Panc1 (cell line): ENCODE measurements at regions not wholly inside any gene's neighbourhood (a gene's known extent, or its start where the extent isn't known, plus 50 kb on each side); places are given as distances from the start of the nearest gene placed in this dataset.

Experiments used
- ATAC-seq: fragments of 200-7000 bp; cut with Tn5 transposase; 2 replicates; pipeline ENCODE4 v1.9.1; 2020; ENCODE audit warnings: mild to moderate bottlenecking, moderate library complexity
- BruUV-seq: library from RNA; stranded (reverse); fragments of 400-500 nt; replicated peaks from 2 replicates; lab custom pipeline; 2021; lab: Mats Ljungman, UMichigan
- CTCF ChIA-PET: fragments of 300-600 bp; sonication (Branson Sonifier 250); formaldehyde crosslinking; loops from one replicate; lab custom pipeline; 2022; ENCODE audit warnings: antibody characterized with exemption; lab: Charles Lee
- POLR2A ChIA-PET: fragments of 300-600 bp; sonication (Branson Sonifier 250); formaldehyde crosslinking; loops from one replicate; lab custom pipeline; 2022; ENCODE audit warnings: antibody characterized with exemption; lab: Charles Lee
- DNase-seq: peaks from one replicate; pipeline ENCODE4 v3.0.0-alpha.2; 2010; ENCODE audit warnings: low read depth, low spot score
- H3K27ac ChIP-seq: 2 replicates; pipeline ENCODE4 v1.5.1; 2011; ENCODE audit warnings: mild to moderate bottlenecking, low read length, inconsistent platforms
- H3K27me3 ChIP-seq: fragments of 200-500 bp; sonication (Bioruptor generic); 2 replicates; pipeline ENCODE4 v1.6.0; 2014; ENCODE audit warnings: low read length, inconsistent platforms; ENCODE audit not compliant: control insufficient read depth, insufficient read depth
- H3K36me3 ChIP-seq: fragments of 200-500 bp; sonication (Bioruptor generic); 2 replicates; pipeline ENCODE4 v1.5.1; 2014; ENCODE audit warnings: inconsistent platforms, mild to moderate bottlenecking, low read length, moderate library complexity; ENCODE audit not compliant: control insufficient read depth, insufficient read depth
- H3K4me1 ChIP-seq: 2 replicates; pipeline ENCODE4 v1.5.1; 2011; ENCODE audit warnings: inconsistent platforms, mild to moderate bottlenecking, low read length, moderate library complexity; ENCODE audit not compliant: control insufficient read depth, insufficient read depth
- H3K4me3 ChIP-seq, 2 experiments: 2 replicates each; pipeline ENCODE4 v1.5.1; 2011 to 2012; ENCODE audit warnings: low read depth in 2 of 2, low read length in 2 of 2, mild to moderate bottlenecking in 2 of 2, inconsistent platforms in 1 of 2, moderate library complexity in 1 of 2
- H3K9me3 ChIP-seq: fragments of 200-500 bp; sonication (Bioruptor generic); 2 replicates; pipeline ENCODE4 v1.5.1; 2014; ENCODE audit warnings: low read depth, mild to moderate bottlenecking, inconsistent platforms, low read length, moderate library complexity; ENCODE audit not compliant: control insufficient read depth, insufficient read depth
- CTCF ChIP-seq: fragments of 450-650 bp; IDR thresholded peaks from 2 replicates; pipeline ENCODE4 v1.5.1; 2017; ENCODE audit warnings: mild to moderate bottlenecking
- POLR2AphosphoS5 ChIP-seq: IDR thresholded peaks from 2 replicates; pipeline ENCODE4 v1.6.1; 2012; ENCODE audit warnings: mild to moderate bottlenecking, low read depth, low read length, moderate library complexity
- REST ChIP-seq, 2 experiments: IDR thresholded peaks; 2 replicates each; pipeline ENCODE4 v1.6.1; 2011 to 2012; ENCODE audit warnings: low read depth in 2 of 2, control low read depth in 1 of 2, low read length in 1 of 2, mild to moderate bottlenecking in 1 of 2, moderate library complexity in 1 of 2; ENCODE audit not compliant: insufficient read depth in 1 of 2
- SIN3A ChIP-seq: IDR thresholded peaks from 2 replicates; pipeline ENCODE4 v1.6.1; 2012; ENCODE audit warnings: low read depth, mild to moderate bottlenecking, low read length, moderate library complexity, borderline replicate concordance; ENCODE audit not compliant: insufficient read depth
- TCF7L2 ChIP-seq: IDR thresholded peaks from 2 replicates; pipeline ENCODE4 v1.6.1; 2011; ENCODE audit warnings: mild to moderate bottlenecking, low read depth, low read length, inconsistent platforms
- in situ Hi-C: cut with HindIII; loops from 2 replicates; pipeline ENCODE4 v1.10.0; 2016; ENCODE audit warnings: low sequenced_read_pairs, low pct_unique_long_range_greater_than_20kb
- intact Hi-C: fragments of 100-400 bp; cut with micrococcal nuclease; formaldehyde crosslinking; loops from one replicate; pipeline ENCODE4 v1.10.0; 2022; ENCODE audit not compliant: unreplicated experiment

GRCh38 chr13:90568165-90568564, 779.3 kb upstream of the MIR17HG start:
- intact Hi-C loops, result no loop called here
- H3K27ac ChIP-seq, result no peak overlapping the region
- no peak for TF ChIP-seq REST (IDR thresholded peaks at IDR 0.05; ENCODE audit: insufficient read depth in 1 of 2, low read depth in 2 of 2, low read length in 1 of 2)
- no peak for TF ChIP-seq SIN3A
- TF ChIP-seq TCF7L2, result no peak
- no peak for TF ChIP-seq POLR2AphosphoS5
- no peak for TF ChIP-seq CTCF
- ChIA-PET POLR2A (no interaction called here), CTCF (no interaction called here)
- no peak overlapping the region for H3K4me3 ChIP-seq
- no peak for DNase-seq
- H3K9me3 ChIP-seq, result no peaks in the 10 kb centered on the region
- H3K36me3 ChIP-seq, result no peaks in the 10 kb centered on the region
- no peak for ATAC-seq
- no peaks in the 10 kb centered on the region for H3K4me1 ChIP-seq
- no peaks in the 10 kb centered on the region for H3K27me3 ChIP-seq
- no TSS peak for BruUV-seq
- in situ Hi-C loops, result no loop called here

GRCh38 chr13:90576067-90576466, 771.4 kb upstream of the MIR17HG start:
- TF ChIP-seq CTCF, result no peak
- no peak for TF ChIP-seq TCF7L2
- TF ChIP-seq SIN3A, result no peak
- TF ChIP-seq REST (IDR thresholded peaks at IDR 0.05; ENCODE audit: insufficient read depth in 1 of 2, low read depth in 2 of 2, low read length in 1 of 2), result no peak
- TF ChIP-seq POLR2AphosphoS5, result no peak
- no peaks in the 10 kb centered on the region for H3K27me3 ChIP-seq
- POLR2A ChIA-PET, result no interaction called here
- intact Hi-C loops (no loop called here), in situ Hi-C loops (no loop called here)
- no peak overlapping the region for H3K27ac ChIP-seq
- no peaks in the 10 kb centered on the region for H3K9me3 ChIP-seq
- ATAC-seq (no peak), DNase-seq (no peak)
- BruUV-seq, result no TSS peak
- no peaks in the 10 kb centered on the region for H3K4me1 ChIP-seq
- CTCF ChIA-PET, result no interaction called here
- H3K4me3 ChIP-seq, result no peak overlapping the region
- no peaks in the 10 kb centered on the region for H3K36me3 ChIP-seq
